GM21717 (cell line): ENCODE measurements at regions not wholly inside any gene's neighbourhood (a gene's known extent, or its start where the extent isn't known, plus 50 kb on each side); places are given as distances from the start of the nearest gene placed in this dataset.
"Not testable (repeated sequence)": the region's sequence is repeated elsewhere in the genome, so short reads cannot be mapped to it uniquely, and the experiment has no call there.

ENCODE experiments used
- ATAC-seq: cut with Tn5 transposase; IDR thresholded peaks from one replicate; pipeline ENCODE4 v1.9.1; 2021; ENCODE audit warnings: mild to moderate bottlenecking, moderate library complexity; ENCODE audit not compliant: unreplicated experiment

- ATAC-seq: not testable (repeated sequence)
Measured at GRCh38 chr7:97234494-97234893, 117.0 kb downstream of the SDHAF3 start.

GRCh38 chr7:97246317-97246716 lies 128.8 kb downstream of the SDHAF3 start:
- ATAC-seq: no peak

GRCh38 chr7:97258187-97258586 lies 140.7 kb downstream of the SDHAF3 start:
- ATAC-seq: not testable (repeated sequence)

GRCh38 chr7:97269741-97270140 lies 152.2 kb downstream of the SDHAF3 start:
- no peak for ATAC-seq

- ATAC-seq: no peak
Measured at GRCh38 chr7:97270280-97270679, 152.8 kb downstream of the SDHAF3 start.

GRCh38 chr7:97271619-97272018 lies 154.1 kb downstream of the SDHAF3 start:
- no peak for ATAC-seq

- ATAC-seq: peak; percentile 91
Measured at GRCh38 chr7:97272237-97272975, 154.9 kb downstream of the SDHAF3 start.

- ATAC-seq: no peak
Measured at GRCh38 chr7:97275475-97275874, 158.0 kb downstream of the SDHAF3 start.

GRCh38 chr7:97280950-97281349 lies 163.5 kb downstream of the SDHAF3 start:
- no peak for ATAC-seq

GRCh38 chr7:97285348-97285747 lies 167.8 kb downstream of the SDHAF3 start:
- no peak for ATAC-seq

- ATAC-seq: no peak
Measured at GRCh38 chr7:97293031-97293430, 175.5 kb downstream of the SDHAF3 start.

- no peak for ATAC-seq
Measured at GRCh38 chr7:97298561-97298960, 181.1 kb downstream of the SDHAF3 start.

GRCh38 chr7:97305589-97305988 lies 188.1 kb downstream of the SDHAF3 start:
- ATAC-seq: no peak

- ATAC-seq: no peak
Measured at GRCh38 chr7:97307521-97308108, 190.1 kb downstream of the SDHAF3 start.

GRCh38 chr7:97313900-97314299 lies 196.4 kb downstream of the SDHAF3 start:
- no peak for ATAC-seq

- ATAC-seq: no peak
Measured at GRCh38 chr7:97317575-97317974, 200.1 kb downstream of the SDHAF3 start.

- not testable (repeated sequence) for ATAC-seq
Measured at GRCh38 chr7:97329871-97330270, 212.4 kb downstream of the SDHAF3 start.

GRCh38 chr7:97337849-97338248 lies 220.4 kb downstream of the SDHAF3 start:
- ATAC-seq: no peak

GRCh38 chr7:97342512-97342911 lies 225.0 kb downstream of the SDHAF3 start:
- ATAC-seq: no peak

GRCh38 chr7:97346349-97346748 lies 228.9 kb downstream of the SDHAF3 start:
- no peak for ATAC-seq

- ATAC-seq: no peak
Measured at GRCh38 chr7:97351488-97351887, 234.0 kb downstream of the SDHAF3 start.

GRCh38 chr7:97357459-97357858 lies 240.0 kb downstream of the SDHAF3 start:
- ATAC-seq: no peak

GRCh38 chr7:97372882-97373281 lies 255.4 kb downstream of the SDHAF3 start:
- no peak for ATAC-seq
